ENCODE measurements at regions not wholly inside any gene's neighbourhood (a gene's known extent, or its start where the extent isn't known, plus 50 kb on each side); places are given as distances from the start of the nearest gene placed in this dataset.

DNA sequence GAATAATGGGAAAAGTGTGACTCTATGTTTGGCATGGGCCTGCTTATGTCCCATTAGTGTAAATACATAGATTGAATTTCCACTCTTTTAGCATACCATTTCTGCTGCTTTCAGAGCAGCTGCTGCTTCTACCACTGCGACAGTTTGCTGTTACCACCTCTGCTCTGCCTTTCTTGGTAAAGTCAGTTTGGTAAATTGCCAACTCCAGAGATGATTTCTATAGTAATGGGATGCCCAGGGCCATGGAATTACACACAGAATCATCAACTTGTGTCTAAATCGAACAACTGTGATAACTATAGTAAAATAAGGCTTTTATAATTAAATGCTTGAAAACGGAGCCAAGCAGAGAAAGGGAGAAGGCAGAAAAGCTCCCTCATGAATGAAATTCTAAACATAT lies 168.4 kb upstream of the VEPH1 start:
- Histone ChIP-seq H3K27ac (no peak overlapping the region), H3K27me3 (no peaks in the 10 kb centered on the region), H3K9me3 (replicated peaks in 1 of 3) (no peaks in the 10 kb centered on the region), H3K4me1 (replicated peaks in 1 of 2) (no peaks in the 10 kb centered on the region), H3K36me3 (replicated peaks in 1 of 2) (no peaks in the 10 kb centered on the region), H3K4me3 (no peak overlapping the region)
- 60 to 69% (median 65%) methylated on average over 3 of the region's 3 CpGs for WGBS, 4 donors
- no peak for TF ChIP-seq POLR2A (IDR thresholded peaks at IDR 0.05)
- TF ChIP-seq, protein P1, sequence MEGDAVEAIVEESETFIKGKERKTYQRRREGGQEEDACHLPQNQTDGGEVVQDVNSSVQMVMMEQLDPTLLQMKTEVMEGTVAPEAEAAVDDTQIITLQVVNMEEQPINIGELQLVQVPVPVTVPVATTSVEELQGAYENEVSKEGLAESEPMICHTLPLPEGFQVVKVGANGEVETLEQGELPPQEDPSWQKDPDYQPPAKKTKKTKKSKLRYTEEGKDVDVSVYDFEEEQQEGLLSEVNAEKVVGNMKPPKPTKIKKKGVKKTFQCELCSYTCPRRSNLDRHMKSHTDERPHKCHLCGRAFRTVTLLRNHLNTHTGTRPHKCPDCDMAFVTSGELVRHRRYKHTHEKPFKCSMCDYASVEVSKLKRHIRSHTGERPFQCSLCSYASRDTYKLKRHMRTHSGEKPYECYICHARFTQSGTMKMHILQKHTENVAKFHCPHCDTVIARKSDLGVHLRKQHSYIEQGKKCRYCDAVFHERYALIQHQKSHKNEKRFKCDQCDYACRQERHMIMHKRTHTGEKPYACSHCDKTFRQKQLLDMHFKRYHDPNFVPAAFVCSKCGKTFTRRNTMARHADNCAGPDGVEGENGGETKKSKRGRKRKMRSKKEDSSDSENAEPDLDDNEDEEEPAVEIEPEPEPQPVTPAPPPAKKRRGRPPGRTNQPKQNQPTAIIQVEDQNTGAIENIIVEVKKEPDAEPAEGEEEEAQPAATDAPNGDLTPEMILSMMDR (IDR thresholded peaks at IDR 0.05): no peak
- no peak for DNase-seq
- intact Hi-C loops (cut with DNase I): no loop called here

DNA sequence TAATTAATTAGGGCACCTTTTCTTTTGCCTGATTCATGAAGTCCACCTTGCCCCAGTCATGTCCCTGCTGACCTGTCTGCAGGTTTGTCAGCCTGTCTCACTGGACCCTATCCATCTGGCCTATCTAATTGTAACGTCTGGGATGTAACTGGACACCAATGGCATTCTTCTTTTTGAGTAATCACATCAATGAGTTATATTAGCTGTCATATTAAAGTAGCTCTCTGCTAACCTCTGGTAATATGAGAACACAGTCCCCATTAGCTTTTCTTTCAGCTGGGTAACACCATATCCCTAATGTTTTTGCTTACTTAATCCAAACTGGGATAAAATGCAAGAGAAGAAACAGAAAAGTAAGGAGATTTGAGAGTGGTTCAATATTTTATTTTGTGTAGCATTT lies 166.2 kb upstream of the VEPH1 start:
- H3K27me3 ChIP-seq: no peaks in the 10 kb centered on the region
- WGBS, 4 donors: 5 to 24% (median 14%) methylated on average over 1 of the region's 1 CpG

DNA sequence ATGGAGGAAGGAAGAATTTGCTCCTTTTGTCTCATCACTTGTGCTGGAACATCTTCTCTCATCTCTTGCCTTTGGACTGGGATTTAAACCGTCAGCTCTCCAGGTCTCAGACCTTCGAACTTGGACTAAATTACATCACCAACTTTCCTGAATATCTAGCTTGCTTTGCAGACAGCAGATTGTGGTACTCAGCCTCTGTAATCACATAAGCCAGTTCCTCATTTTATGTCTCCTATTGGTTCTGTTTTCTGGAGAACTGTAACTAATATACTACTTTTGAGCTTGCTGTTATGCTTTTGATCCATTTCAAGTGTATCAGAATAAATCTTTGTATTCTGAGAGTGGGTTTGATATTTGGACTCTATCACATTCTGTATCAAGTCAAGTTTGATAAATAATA lies 164.3 kb upstream of the VEPH1 start:
- TF ChIP-seq, protein P1 (IDR thresholded peaks at IDR 0.05): no peak
- no peak for TF ChIP-seq POLR2A (IDR thresholded peaks at IDR 0.05)
- Histone ChIP-seq H3K27me3 (no peaks in the 10 kb centered on the region), H3K4me3 (no peak overlapping the region), H3K9me3 (replicated peaks in 1 of 3) (no peaks in the 10 kb centered on the region), H3K27ac (no peak overlapping the region), H3K36me3 (replicated peaks in 1 of 2) (no peaks in the 10 kb centered on the region), H3K4me1 (replicated peaks in 1 of 2) (no peaks in the 10 kb centered on the region)
- DNase-seq: no peak
- intact Hi-C loops (cut with DNase I): no loop called here
- WGBS, 4 donors: 43 to 71% (median 61%) methylated on average over 2 of the region's 2 CpGs

More for the DNA sequence above, 166.2 kb upstream of the VEPH1 start:
- Histone ChIP-seq H3K27ac (no peak overlapping the region), H3K36me3 (replicated peaks in 1 of 2) (no peaks in the 10 kb centered on the region), H3K4me3 (no peak overlapping the region), H3K9me3 (replicated peaks in 1 of 3) (no peaks in the 10 kb centered on the region), H3K4me1 (replicated peaks in 1 of 2) (no peaks in the 10 kb centered on the region)
- intact Hi-C loops (cut with DNase I): no loop called here
- TF ChIP-seq, protein P1 (IDR thresholded peaks at IDR 0.05): no peak
- no peak for TF ChIP-seq POLR2A (IDR thresholded peaks at IDR 0.05)
- no peak for DNase-seq

DNA sequence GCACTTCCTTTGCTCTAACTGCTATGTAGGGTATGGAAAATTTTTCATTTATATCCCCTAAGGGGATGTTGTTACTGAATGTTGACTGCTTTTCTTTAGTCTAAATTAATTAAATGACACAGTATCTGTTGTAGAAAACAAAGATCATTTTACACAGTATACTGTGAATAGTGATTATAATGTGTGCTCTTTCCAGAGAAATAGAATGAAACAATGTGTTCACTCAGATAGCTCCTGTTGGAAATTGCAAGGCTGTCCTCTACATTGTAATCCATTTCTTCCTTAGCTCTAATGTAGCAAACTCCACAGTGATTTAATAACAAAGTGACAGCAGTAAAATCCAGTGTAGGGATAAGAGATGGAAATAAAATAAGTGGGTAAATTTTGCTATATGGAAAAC lies 159.0 kb upstream of the VEPH1 start:
- H3K27ac ChIP-seq: no peak overlapping the region
- intact Hi-C loops (cut with DNase I): no loop called here
- no peak for TF ChIP-seq POLR2A (IDR thresholded peaks at IDR 0.05)
- TF ChIP-seq, protein P1 (IDR thresholded peaks at IDR 0.05): no peak
- H3K9me3 ChIP-seq (replicated peaks in 1 of 3): no peaks in the 10 kb centered on the region
- no peaks in the 10 kb centered on the region for H3K27me3 ChIP-seq
- no peaks in the 10 kb centered on the region for H3K4me1 ChIP-seq (replicated peaks in 1 of 2)
- DNase-seq: no peak
- H3K4me3 ChIP-seq: no peak overlapping the region
- no peaks in the 10 kb centered on the region for H3K36me3 ChIP-seq (replicated peaks in 1 of 2)
